CD4-positive, alpha-beta T cell treated with Interferon gamma for 1 hour (primary cell): ENCODE measurements at regions not wholly inside any gene's neighbourhood (a gene's known extent, or its start where the extent isn't known, plus 50 kb on each side); places are given as distances from the start of the nearest gene placed in this dataset.

Source experiments
- DNase-seq: peaks from one replicate; pipeline ENCODE4 v3.0.0-alpha.2; 2020

DNA sequence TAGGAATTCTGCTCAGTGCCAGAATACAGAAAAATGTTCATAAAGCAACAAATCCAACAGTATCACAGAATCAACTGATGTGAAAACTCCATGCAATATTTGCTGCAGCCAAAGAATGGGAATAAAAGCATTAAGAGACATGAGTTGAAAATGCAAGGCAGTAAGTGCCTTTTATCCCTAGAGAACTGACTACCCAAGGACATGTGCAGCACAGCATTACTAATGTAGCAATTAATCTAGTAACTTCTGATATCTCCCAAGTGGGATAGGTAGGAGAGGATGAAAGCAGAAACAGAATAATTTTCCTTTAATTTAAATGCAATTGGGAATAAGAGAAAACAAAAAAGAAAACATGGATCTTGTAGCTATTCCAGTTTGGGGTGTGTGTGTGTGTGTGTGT, 497.5 kb upstream of the CBLB start:
- DNase-seq: no peak

DNA sequence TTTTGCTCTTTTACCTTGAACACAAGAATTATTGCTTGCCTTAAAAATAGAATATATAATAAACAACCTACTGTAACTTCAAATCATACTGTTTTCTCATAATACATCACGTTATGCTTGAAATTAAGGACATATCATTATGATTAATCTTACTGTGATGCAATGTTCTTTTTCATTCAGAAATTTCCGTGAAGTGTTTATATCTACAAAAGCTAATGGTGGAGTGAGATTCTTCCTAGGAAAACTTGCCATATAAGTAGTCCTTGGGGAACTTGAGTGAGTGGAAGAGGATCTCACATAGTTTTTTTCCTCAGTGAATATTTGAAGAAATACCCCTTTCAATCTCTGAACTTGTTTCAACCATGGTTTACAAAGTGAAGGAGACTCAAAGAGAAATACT, 498.7 kb upstream of the CBLB start:
- DNase-seq: no peak

DNA sequence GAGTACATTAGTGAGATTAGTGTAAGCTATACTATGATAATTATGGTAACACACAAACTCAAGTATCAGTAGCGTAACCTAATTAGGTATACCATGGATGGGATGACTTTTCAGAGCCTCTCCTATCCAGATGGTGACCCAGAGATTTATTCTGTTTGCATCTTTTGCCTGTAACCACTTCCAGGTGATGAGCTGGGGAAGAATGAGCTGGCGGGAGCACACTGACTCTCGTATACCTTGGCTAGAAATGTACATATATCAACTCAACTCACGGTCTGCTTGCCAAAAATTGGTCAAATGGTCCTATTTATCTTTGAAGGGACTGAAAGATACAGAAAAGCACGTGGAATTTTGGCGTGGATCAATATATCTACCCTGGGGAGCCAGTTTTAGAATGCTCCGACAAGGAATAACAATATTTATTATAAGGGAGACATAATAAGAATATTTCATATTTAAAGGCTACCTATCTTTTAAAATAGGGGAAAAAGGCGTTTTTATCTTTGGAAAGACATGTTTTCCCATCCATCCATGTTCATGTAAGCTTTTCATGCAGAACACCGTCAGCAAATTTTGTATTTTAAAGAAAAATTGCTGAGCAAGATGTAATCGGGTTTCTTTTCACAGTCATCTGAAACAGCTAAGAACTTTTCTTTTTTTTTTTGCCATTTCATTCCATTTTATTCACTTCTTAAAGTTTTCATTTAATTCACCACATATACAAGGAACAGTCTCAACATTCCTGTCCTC, 502.6 kb upstream of the CBLB start:
- no peak for DNase-seq

DNA sequence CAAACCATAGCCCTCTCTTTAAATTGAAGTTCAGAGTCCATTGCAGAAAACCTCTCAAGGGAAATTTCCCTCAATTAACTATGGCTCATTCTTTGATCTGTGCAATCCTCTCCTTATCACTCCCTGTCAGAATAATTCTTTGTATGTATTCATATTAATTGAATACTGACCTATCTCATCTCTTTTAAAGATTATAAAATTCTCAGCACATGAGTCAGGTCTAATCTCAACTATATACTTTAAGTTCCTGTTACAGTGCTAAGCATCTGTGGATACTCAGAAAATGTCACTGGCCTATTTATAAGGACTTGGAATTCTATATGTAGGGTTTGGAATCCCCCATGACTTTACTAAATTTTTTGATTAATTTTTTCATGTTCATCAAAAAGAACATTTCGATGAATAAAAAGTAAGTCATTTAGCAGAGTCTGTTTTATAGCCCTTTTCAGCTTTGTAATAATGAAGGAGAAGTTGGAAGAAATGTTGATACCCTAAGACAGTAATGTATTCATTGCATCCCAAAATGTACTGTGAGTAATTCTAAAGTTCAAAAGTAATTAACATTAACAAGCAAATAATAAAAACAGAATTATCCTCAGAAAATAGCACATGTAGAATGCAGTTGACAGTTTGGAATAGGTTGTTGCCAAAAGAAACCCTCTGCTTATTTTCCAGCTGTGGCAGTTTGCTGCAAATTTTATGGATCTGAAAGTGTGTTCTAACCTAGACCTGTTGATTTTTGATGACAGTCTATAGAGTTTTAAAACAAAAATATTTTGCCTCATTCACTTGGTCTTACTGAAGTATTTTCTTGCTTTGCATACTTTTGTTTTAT, 503.4 kb upstream of the CBLB start:
- DNase-seq: no peak

DNA sequence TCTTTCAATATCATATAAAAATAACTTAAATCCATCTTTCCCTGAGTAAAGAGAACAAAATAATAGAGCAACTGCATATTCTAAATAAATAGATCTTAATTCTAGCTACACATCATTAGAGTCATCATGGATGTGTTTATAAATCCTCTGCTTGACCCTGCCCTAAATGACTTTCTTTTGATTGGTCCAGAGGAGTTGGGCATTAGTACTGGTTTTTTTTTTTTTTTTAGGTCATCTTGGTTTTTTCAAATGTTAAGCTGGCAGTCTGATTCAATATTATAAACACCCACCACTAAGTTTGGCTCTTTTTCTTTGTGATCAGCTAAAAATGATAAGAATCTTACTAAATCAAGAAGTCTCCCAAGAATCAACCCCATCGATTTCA, 504.0 kb upstream of the CBLB start:
- DNase-seq: no peak

DNA sequence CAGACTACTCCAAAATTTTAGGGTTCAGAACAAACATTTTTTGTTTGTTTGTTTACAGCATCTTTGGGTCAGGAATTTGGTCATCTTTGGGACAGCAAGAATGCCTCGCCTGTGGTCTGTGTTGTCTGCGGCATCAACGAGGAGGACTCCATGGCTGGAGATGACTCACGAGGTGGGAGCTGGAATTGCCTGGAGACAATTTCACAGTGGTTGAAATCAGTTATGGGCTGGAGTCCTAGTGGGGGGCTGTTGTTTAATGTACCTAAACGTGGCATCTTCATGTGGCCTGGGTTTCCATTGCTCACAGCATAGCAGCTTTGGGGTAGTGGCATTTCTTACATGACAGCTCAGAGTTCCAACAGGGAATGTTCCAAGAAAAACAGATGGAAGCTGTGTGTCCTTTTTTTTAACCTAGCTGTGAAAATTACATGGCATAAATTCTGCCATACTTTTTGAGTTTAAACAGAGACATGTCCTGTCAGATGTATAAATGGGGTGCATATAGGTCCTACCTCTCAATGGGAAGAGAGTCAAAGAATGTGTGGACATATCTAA, 507.3 kb upstream of the CBLB start:
- DNase-seq: no peak

DNA sequence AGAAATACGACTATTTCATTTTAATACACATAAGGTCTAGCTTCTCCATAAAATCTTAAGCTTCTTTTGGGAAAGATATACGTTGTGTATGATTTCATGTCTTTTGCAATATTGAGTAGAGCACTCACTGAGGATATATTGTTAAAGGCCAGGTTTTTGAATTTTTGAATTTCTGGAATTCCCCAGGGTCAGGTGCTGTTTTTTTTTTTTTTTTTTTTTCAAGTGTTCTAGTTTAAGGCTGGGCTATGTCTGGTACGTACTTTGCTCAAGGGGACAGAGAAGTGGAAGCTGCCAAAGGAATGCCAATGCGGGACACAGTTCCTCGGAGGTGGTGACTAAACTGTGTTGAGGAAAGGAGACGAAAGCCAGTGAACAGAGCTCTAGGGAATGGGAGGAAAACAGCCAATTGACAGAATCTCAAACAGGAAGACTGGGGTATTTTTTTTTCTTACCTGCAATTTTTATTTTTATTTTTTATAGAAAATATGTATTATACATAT, 510.5 kb upstream of the CBLB start:
- no peak for DNase-seq

DNA sequence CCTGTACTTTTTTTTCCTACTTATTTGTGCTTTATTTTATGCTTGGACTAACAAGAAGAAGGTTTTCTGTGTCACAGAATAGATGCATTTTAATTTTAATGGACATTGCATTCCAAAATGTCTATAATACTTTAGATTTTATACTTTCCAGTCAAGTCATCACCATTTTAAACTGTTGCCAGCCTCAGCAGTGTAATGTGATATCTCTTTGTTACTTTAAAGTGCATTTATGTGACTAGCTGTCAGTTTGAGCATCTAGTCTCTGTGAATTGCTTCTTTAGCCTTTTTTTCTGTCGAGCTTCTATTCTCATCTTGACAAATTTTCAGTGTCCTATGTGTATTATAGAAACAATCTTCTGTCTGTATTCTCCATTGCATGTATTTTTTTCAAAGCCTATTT, 511.4 kb upstream of the CBLB start:
- no peak for DNase-seq

DNA sequence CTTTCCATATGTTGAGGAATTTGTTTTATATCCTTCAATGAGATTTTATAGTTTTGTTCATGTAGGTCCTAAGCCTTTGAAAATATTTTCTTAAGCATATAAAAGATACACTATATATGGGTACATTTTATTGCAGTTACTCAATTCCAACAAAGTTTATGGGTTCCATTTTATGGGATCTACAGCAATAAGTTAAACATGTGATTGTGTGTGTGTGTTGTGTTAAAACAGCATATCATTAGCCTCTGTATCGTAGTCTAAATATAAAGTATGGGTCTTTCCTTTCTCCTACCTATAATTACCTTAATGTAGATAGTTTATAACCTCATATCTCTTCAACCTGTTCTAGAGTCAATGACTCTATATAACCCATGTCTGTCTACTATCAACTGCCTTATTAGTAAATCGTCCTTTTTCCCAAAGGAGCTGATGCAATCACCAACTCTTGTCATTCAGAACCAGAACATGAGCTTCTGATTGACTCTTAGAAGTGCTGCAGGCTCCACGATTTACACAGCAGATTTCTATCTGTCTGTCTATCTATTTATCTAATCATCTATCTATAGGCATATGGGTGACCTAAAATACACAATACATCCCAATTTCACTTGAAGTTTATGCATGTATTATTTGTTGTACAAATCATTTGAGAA, 512.6 kb upstream of the CBLB start:
- no peak for DNase-seq

DNA sequence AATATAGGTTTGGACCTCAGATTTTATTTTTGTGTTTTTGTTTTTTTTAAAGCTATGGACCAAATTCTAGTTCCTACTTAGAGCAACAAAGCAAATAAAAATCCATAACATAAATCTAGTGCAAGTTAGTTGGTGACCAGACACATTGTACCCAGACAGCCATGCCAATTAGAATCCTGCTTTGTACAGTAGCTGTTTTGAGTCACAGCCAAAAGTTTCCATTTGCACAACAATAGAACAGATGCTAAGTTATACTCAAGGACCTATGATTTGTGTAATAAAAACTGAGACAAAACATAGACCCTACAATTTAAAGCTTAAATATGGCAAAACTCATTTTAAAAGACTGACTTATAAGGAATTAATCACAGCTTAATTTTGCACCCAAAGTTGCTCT, 513.1 kb upstream of the CBLB start:
- DNase-seq: no peak

DNA sequence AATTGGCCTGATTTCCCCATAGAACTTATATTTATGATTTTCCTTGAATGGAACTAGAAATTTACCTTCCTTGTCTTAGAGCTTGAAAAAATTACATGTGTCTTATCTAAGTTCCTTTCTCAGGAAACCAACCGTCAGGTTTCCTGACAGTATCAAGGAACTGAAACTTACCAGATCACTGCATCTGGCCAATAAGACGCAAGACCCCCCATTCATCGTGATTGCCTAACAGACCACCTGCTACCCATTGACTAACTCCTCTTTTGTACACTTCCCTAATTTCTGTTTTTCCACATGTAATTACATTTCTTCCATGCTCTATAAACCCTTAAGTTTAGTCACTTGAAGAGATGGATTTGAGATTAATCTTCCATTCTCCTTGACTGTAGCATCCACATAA, 517.2 kb upstream of the CBLB start:
- no peak for DNase-seq

DNA sequence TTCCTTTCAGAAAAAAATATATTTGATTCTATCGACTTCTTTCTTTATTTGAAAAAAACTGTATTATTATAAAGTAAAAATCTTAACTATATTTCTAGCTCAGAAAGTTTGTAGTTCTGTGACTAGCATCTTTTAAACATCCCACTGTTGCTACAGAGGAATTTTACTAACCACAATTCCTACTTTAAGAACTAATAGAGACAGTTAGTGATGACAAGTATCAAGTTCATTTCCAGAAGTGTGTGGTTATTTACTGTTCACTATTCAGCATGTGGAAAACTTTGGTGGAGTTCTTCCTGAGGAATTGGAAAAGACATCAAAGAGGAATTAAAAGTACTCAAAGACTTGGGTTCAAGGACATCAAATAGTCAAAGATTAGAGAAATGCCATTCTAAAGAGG, 524.1 kb upstream of the CBLB start:
- no peak for DNase-seq

DNA sequence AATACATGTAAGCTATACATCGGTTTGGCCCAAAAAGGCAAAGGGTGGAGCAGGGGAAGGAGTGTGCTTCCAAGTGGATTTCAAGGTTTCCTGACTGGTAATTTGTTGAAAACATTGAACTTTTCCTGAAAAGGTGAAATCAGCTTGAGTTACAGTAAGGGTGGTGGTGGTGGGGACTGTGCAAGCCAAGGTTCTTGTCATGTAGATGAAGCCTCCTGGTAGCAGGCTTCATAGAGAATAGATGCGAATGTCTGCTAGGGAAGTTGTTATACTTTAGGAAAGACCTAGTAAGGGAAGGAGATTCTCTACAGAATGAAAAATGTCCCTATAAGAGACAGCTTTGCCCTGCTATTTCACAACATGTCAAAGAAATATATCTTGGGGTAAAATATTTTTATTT, 528.2 kb upstream of the CBLB start:
- DNase-seq: no peak

DNA sequence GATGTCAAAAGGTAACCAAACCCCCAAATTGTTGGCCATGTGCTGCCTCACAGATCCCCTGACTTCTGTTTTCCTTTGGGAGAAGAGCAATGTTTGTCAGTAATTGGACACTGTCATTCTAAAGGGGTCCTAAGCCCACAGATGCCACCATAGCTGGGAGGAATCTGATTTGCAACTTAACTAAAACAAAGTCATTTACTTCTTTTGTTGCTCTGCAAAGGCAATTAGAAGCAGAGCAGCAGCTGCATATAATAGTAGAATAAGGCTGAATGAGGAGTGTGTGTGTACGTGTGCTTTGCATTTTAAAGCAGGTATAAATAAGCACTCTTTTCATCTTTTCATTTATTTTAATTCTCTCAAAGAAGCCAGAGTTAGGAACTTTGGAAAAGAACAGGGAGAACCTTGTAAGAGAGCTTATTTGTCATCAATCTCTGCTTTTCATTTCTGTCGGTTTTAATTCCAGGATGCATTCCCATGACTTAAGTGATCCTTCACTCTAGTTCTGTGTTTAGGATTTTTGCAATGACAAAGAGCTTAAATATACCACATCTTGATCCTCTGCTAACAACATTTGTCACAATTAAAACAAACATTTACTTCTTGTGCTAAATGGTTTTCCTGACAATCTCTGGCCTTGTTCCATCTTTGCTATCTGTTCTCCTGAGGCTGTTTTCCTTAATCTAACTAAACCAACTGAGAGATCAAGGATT, 530.2 kb upstream of the CBLB start:
- DNase-seq: no peak

DNA sequence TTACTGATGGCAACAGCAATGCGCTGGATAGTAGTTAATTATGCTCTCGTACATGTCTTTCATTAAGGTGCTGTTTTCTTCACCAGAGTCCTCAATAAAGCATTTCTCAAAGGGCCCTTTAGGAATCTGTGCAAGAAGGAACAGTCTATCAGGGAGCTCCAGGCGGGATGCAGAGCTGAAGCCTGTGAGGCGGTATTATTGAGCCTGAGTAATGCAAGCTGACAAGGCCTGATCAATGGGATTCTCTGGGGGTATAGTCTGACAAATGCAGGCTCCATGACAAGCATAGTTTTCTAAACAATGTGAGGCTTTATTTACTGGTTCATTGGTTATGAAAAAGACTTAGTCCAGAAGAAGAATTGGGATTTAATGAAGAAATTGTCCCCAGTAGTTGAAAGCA, 530.9 kb upstream of the CBLB start:
- DNase-seq: no peak

DNA sequence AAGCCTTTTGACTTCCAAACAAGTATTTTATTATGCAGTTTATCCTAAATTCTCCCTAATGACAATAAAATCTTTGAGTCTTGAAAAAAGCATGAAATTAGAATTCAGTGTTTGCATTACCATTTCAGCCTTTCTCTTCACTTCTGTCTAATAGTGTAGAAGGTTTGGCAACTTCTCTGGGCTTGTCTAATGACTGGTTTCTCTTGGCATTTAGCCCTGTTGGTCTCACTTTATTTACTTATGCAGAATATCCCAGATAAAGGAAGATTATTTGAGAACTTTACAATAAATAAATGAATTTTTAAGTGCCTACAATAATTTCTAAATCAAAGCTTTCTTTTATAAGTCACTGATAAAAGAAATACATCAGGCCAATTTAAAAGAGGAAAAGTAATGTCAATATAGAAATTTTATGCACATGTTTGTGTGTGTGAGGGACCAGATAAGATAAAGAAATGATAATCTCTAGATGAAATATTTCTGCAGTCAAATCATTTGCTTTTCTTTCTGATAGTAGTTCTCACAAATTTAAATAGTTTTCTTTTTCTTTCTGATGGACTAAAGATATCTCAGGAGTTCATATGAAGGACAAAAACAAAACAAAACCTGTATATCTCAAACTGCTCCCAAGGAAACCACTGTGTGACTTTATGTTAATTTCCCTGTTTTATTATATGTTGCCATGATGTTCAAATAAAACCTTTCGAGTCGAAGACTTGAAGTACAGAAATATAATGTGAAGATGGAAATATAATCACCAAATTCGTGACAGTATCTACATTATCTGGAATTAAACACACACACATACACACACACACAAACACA, 533.1 kb upstream of the CBLB start:
- no peak for DNase-seq

DNA sequence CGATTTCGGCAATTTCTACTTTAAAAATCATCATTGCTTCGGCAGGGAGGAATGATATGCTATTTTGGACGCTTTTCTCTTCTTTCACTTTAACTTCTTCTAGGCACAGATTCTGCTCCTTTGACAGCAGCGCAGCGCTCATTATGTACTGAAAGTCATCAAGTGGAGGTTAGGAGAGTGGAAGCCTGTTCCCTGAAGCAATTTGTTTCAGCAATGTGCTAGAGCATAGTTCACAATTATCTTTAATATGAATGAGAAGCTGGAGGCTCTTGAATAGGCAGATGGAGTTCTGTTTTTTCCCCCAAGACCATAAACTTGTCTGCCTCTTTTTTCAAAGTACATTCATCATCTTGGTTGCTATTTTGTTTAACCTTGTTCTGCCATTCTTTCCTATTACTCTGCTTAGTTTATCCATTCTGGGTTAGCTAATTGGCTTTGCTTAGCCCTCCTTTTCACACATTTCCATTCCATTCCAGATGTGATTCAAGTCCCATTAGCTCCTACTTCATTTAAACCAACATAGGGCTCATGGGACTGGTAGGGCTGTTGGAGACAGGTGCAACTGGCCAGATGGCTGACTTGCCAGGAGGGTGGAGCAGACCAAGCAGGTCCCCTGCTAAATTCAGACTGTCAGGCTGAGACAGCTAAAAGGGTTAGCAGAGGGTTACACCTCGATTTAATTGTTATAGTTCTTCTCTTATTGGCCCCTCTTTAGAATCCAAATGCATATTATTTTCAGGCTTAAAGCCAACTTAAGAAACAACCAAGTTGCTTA, 534.7 kb upstream of the CBLB start:
- no peak for DNase-seq

DNA sequence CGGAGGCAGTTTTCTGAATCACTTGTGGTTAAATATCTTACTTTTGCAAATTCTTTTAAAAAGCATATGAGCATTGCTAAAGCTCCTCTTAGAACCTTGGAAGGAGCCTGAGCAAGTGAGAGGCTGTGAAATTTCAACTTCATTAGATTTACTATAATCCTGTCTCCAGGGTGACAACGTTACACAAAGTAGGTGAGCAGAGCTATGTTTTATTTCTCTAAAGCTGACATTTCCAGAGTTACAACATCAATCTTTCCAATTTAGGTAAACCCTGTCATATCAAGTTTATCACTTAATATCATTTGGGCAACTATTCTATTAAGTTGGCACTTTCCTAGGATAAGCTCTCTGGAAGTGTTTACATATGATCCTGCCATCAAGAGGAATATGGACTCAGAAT, 544.9 kb upstream of the CBLB start:
- DNase-seq: no peak

DNA sequence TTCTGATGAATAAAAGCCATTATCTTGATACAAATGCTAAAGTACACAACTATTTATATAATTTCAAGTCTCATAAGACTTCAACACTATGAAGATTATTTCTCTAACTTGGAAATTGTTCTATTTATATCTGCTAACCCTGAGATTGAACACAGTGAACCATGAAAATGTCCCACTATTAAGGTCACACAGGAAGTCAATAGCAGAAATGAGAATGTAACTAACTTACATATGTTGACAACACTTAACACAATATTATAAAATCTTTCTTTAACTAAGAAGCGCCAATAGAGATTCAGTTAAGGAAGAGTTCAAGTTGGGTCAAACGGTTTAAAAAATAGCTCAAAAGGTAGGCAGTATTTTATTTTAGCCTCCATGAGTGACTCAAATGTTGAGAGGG, 551.8 kb upstream of the CBLB start:
- DNase-seq: no peak

DNA sequence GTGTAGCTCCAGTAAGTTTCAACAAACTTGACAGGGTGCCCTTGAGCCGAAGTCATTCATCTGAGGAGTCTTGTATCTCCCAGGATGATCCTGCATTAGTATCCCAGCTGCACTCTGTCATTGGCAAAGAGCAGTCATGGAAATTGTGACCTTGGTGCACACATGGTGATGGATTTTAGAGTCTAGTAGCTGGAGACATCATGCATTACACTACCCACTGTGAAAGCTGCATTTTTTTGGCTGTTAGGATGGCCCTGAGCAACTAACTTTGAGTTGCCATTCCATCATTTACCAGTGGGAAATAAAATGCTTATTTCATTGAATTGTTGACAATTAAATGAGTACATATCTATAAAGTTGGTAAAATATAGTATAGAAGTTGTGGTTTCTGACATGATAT, 552.6 kb upstream of the CBLB start:
- no peak for DNase-seq

DNA sequence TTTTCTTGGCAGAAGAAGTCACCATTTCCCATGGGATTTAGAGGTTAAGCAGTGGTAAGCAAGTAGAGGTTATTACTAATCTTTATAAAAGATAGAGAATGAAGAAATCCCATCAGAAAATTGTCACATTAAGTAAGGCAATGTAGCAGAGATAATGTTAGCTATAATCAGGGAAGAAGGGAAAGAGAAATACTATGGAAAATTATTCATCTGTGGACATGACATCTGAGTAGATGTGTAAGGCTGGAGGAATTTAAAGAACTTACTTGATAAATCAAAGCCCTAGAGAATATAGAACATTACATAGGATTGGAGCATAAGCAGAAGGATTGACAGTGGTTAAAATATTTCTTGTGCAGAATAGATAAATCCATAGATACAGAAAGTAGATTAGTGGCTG, 553.1 kb upstream of the CBLB start:
- no peak for DNase-seq
